Muscle layer of colon (tissue), 2 donors: ENCODE measurements at regions not wholly inside any gene's neighbourhood (a gene's known extent, or its start where the extent isn't known, plus 50 kb on each side); places are given as distances from the start of the nearest gene placed in this dataset.
"Not testable (repeated sequence)": the region's sequence is repeated elsewhere in the genome, so short reads cannot be mapped to it uniquely, and the experiment has no call there.

Experiments used
- H3K27ac ChIP-seq: one replicate; pipeline ENCODE4 v1.7.0; 2013; ENCODE audit warnings: low read depth, mild to moderate bottlenecking, low read length, moderate library complexity
- H3K27me3 ChIP-seq, 2 donors: one replicate each; pipeline ENCODE4 v1.7.0; 2013; ENCODE audit warnings: low read length in 2 of 2, mild to moderate bottlenecking in 2 of 2; ENCODE audit not compliant: insufficient read depth in 2 of 2, control insufficient read depth in 1 of 2
- H3K36me3 ChIP-seq: one replicate; pipeline ENCODE4 v1.7.0; 2013; ENCODE audit warnings: mild to moderate bottlenecking, low read length; ENCODE audit not compliant: insufficient read depth
- H3K4me1 ChIP-seq: one replicate; pipeline ENCODE4 v1.7.0; 2013; ENCODE audit warnings: mild to moderate bottlenecking, low read length; ENCODE audit not compliant: insufficient read depth
- H3K4me3 ChIP-seq, 2 donors: one replicate each; pipeline ENCODE4 v1.7.0; 2013; ENCODE audit warnings: low read length in 2 of 2, low read depth in 1 of 2, mild to moderate bottlenecking in 1 of 2, moderate library complexity in 1 of 2
- H3K9ac ChIP-seq: one replicate; pipeline ENCODE4 v1.7.0; 2013; ENCODE audit warnings: low read length
- H3K9me3 ChIP-seq: one replicate; pipeline ENCODE4 v1.7.0; 2013; ENCODE audit warnings: mild to moderate bottlenecking, low read length
- donor health status: abdominal sarcoma.
- donor health status: Adenocarcinoma of cecum.

DNA sequence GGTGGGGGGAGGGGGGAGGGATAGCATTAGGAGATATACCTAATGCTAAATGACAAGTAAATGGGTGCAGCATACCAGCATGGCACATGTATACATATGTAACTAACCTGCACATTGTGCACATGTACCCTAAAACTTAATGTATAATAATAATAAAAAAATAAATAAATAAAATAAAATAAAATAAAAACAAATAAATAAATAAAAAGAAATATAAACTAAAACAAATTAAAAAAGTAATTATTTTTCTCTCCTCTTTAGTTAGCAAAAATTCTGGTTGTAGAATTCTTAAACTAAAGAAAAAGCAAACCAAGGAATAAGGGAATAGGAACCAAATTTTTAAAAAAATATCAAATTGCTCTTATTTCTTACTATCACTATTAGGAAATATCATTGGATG, 267.3 kb downstream of the CCER1 start:
- not testable (repeated sequence) for H3K9me3 ChIP-seq, H3K4me1 ChIP-seq, H3K27ac ChIP-seq, H3K36me3 ChIP-seq, H3K27me3 ChIP-seq, H3K4me3 ChIP-seq, H3K9ac ChIP-seq

DNA sequence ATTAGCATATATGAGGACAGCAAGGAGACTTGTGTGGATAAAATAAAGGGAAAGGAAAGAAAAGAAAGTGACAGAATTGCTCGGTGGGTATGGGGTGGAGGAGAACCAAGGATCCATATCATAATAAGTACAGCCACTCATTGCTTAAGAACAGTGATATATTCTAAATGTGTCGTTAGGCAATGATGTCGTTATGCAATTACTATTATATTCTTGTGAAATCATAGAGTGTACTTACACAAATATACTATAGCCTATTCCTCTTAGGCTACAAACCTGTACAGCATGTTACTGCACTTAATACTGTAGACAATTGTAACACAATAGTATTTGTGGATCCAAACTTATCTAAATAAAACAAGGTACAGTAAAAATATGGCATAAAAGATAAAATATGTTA, 271.1 kb downstream of the CCER1 start:
- H3K9me3 ChIP-seq: no peaks in the 10 kb centered on the region
- H3K9ac ChIP-seq: no peak overlapping the region
- no peaks in the 10 kb centered on the region for H3K4me1 ChIP-seq
- no peaks in the 10 kb centered on the region for H3K36me3 ChIP-seq
- no peak overlapping the region for H3K27ac ChIP-seq
- H3K4me3 ChIP-seq: no peak overlapping the region
- no peaks in the 10 kb centered on the region for H3K27me3 ChIP-seq

DNA sequence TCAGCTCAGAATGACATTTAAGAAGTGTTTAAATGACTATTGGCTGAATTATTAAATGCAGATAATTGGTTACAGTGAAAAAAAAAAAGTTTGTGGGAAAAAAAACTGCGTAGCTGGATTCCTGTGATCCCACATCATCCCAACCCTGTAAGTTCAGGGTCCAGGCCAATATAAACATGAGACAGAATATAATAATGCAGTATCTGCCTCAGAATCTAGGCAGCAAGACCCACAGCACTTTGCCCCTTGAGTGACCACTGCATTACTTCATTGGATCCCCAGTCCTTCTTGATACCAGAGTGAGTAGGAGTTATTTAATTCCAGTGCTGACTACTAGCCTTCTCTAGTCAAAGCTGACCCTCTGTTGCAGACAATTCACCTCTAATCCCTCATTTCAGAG, 272.6 kb downstream of the CCER1 start:
- H3K4me1 ChIP-seq: no peaks in the 10 kb centered on the region
- no peaks in the 10 kb centered on the region for H3K9me3 ChIP-seq
- H3K27me3 ChIP-seq: no peaks in the 10 kb centered on the region
- no peak overlapping the region for H3K27ac ChIP-seq
- H3K9ac ChIP-seq: no peak overlapping the region
- no peak overlapping the region for H3K4me3 ChIP-seq
- H3K36me3 ChIP-seq: no peaks in the 10 kb centered on the region

GRCh38 chr12:90679674-90680073, 275.3 kb downstream of the CCER1 start:
- Histone ChIP-seq H3K9ac (no peak overlapping the region), H3K36me3 (no peaks in the 10 kb centered on the region), H3K27ac (no peak overlapping the region), H3K9me3 (no peaks in the 10 kb centered on the region), H3K4me3 (no peak overlapping the region), H3K27me3 (no peaks in the 10 kb centered on the region), H3K4me1 (no peaks in the 10 kb centered on the region)

DNA sequence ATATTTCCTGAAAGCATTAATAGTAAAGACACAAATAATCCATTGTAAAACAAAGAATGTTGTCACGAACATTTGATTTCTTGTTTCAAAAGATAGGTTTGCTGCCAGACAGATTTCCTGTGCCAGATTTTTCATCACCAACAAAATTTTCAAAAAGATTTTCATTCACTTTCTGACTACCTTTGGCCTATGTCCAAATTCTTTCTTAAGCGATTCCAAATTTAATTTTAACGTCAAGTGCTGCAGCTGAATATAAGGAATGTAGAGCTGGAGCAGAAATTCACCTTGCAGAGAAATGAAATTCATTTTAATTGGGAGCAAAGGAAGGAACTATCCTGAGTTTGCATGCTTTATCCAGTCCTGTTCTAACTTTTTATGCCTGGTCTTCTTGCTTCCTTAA, 277.4 kb downstream of the CCER1 start:
- Histone ChIP-seq H3K4me1 (no peaks in the 10 kb centered on the region), H3K36me3 (no peaks in the 10 kb centered on the region), H3K27ac (no peak overlapping the region), H3K4me3 (no peak overlapping the region), H3K9ac (no peak overlapping the region), H3K27me3 (no peaks in the 10 kb centered on the region), H3K9me3 (no peaks in the 10 kb centered on the region)

- Histone ChIP-seq H3K9ac (no peak overlapping the region), H3K4me1 (no peaks in the 10 kb centered on the region), H3K36me3 (no peaks in the 10 kb centered on the region), H3K4me3 (no peak overlapping the region), H3K9me3 (no peaks in the 10 kb centered on the region), H3K27me3 (no peaks in the 10 kb centered on the region), H3K27ac (no peak overlapping the region)
Measured at GRCh38 chr12:90677055-90677454, 277.9 kb downstream of the CCER1 start.

DNA sequence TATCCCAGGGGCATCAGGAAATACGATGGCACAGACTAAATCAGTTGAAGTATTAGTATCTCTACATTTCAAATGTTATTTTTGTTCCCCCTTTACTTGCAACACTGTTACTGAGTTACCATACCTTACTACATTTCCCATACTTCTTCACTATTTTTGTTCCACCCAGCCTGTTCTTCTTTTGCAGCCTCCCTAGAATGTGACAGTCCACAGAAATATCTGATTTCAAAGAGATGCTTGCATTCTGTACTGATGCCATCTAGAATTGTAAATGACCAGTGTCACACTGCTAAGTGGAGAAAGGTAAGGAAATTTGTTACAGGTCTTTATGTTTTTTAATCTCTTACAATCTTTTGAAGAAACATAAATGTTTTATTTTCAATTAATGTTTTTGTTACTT, 279.9 kb downstream of the CCER1 start:
- Histone ChIP-seq H3K4me1 (no peaks in the 10 kb centered on the region), H3K27ac (no peak overlapping the region), H3K4me3 (no peak overlapping the region), H3K9me3 (no peaks in the 10 kb centered on the region), H3K36me3 (no peaks in the 10 kb centered on the region), H3K27me3 (no peaks in the 10 kb centered on the region), H3K9ac (no peak overlapping the region)

- Histone ChIP-seq H3K9me3 (no peaks in the 10 kb centered on the region), H3K4me3 (no peak overlapping the region), H3K4me1 (no peaks in the 10 kb centered on the region), H3K27me3 (no peaks in the 10 kb centered on the region), H3K9ac (no peak overlapping the region), H3K27ac (no peak overlapping the region), H3K36me3 (no peaks in the 10 kb centered on the region)
Measured at GRCh38 chr12:90672081-90672480, 282.9 kb downstream of the CCER1 start.

DNA sequence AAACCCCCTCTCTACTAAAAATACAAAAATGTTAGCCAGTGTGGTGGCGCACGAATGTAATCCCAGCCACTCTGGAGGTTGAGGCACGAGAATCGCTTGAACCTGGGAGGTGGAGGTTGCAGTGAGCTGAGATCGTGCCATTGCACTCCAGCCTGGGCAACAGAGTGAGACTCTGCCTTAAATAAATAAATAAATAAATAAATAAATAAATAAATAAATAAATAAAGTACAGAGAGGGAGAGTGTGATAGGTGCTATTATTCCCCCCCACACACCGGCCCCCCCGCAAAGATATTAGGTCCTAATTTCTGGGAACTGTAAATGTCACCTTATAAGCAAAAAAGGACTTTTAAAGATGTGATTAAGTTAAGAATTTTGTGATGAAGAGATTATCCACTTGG, 291.0 kb downstream of the CCER1 start:
- not testable (repeated sequence) for H3K27me3 ChIP-seq, H3K27ac ChIP-seq

GRCh38 chr12:90659060-90659459, 295.9 kb downstream of the CCER1 start:
- Histone ChIP-seq H3K4me3 (no peak overlapping the region), H3K9me3 (no peaks in the 10 kb centered on the region), H3K27me3 (no peaks in the 10 kb centered on the region), H3K9ac (no peak overlapping the region), H3K4me1 (no peaks in the 10 kb centered on the region), H3K27ac (no peak overlapping the region), H3K36me3 (no peaks in the 10 kb centered on the region)

More for the DNA sequence above, 291.0 kb downstream of the CCER1 start:
- H3K36me3 ChIP-seq, H3K4me3 ChIP-seq, H3K4me1 ChIP-seq, H3K9ac ChIP-seq, H3K9me3 ChIP-seq: not testable (repeated sequence)

GRCh38 chr12:90653040-90653439, 301.9 kb downstream of the CCER1 start:
- H3K4me1 ChIP-seq: no peaks in the 10 kb centered on the region
- H3K9ac ChIP-seq: no peak overlapping the region
- H3K4me3 ChIP-seq: no peak overlapping the region
- no peaks in the 10 kb centered on the region for H3K9me3 ChIP-seq
- no peaks in the 10 kb centered on the region for H3K36me3 ChIP-seq
- no peak overlapping the region for H3K27ac ChIP-seq
- no peaks in the 10 kb centered on the region for H3K27me3 ChIP-seq

- Histone ChIP-seq H3K27ac (no peak overlapping the region), H3K9me3 (no peaks in the 10 kb centered on the region), H3K4me1 (no peaks in the 10 kb centered on the region), H3K4me3 (no peak overlapping the region), H3K9ac (no peak overlapping the region), H3K36me3 (no peaks in the 10 kb centered on the region), H3K27me3 (no peaks in the 10 kb centered on the region)
Measured at GRCh38 chr12:90652280-90652679, 302.7 kb downstream of the CCER1 start.
